Lower leg skin (tissue), 4 donors: ENCODE measurements at regions not wholly inside any gene's neighbourhood (a gene's known extent, or its start where the extent isn't known, plus 50 kb on each side); places are given as distances from the start of the nearest gene placed in this dataset.

Experiments used
- DNase-seq, 2 donors: peaks; one replicate each; pipeline ENCODE4 v3.0.0-alpha.2; 2019; ENCODE audit warnings: low spot score in 2 of 2
- H3K4me3 ChIP-seq: fragments of 200-600 bp; sonication (generic); 2 replicates; pipeline ENCODE4 v1.5.1; 2017; ENCODE audit warnings: mild to moderate bottlenecking, low read depth; ENCODE audit not compliant: poor library complexity, severe bottlenecking
- POLR2A ChIP-seq, 2 donors: fragments of 450-650 bp; IDR thresholded peaks; one replicate each; pipeline ENCODE4 v1.6.1; 2016 to 2017; ENCODE audit warnings: antibody characterized with exemption in 2 of 2, mild to moderate bottlenecking in 1 of 2, moderate library complexity in 1 of 2
- WGBS, 2 donors: methylation state at CpG; one replicate each; pipeline ENCODE4 v1.1.5; 2018; 5-methylcytosine and 5-hydroxymethylcytosine counted together
- intact Hi-C: fragments of 100-400 bp; cut with DNase I; formaldehyde crosslinking; loops from one replicate; pipeline ENCODE4 v1.15.0; 2023; ENCODE audit warnings: low total_unique reads
- TF ChIP-seq, protein P1 (sequence below), 3 donors: fragments of 450-650 bp; IDR thresholded peaks; one replicate each; pipeline ENCODE4 v1.5.1; 2016; ENCODE audit warnings: antibody characterized with exemption in 3 of 3, mild to moderate bottlenecking in 3 of 3, moderate library complexity in 2 of 3

DNA sequence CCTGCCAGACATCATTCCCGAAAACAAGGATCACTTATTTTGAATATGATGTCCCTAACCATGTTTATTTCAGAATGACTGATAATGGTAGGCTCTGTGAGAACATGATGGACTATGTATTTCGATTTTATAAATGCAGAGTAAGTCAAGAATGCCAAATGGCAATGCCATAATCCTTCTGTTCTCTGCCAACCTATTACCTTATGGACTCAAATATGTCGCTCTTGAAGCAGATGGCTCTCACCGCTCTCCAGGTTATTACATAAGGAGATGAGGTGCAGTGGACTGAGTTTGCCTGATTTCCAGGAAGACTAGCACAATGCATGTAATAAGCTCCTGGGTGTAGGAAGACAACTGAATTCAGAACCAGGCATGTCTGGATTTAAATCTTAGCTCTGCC is 227.2 kb downstream of the BTG1 start:
- H3K4me3 ChIP-seq: no peak overlapping the region
- TF ChIP-seq, protein P1, sequence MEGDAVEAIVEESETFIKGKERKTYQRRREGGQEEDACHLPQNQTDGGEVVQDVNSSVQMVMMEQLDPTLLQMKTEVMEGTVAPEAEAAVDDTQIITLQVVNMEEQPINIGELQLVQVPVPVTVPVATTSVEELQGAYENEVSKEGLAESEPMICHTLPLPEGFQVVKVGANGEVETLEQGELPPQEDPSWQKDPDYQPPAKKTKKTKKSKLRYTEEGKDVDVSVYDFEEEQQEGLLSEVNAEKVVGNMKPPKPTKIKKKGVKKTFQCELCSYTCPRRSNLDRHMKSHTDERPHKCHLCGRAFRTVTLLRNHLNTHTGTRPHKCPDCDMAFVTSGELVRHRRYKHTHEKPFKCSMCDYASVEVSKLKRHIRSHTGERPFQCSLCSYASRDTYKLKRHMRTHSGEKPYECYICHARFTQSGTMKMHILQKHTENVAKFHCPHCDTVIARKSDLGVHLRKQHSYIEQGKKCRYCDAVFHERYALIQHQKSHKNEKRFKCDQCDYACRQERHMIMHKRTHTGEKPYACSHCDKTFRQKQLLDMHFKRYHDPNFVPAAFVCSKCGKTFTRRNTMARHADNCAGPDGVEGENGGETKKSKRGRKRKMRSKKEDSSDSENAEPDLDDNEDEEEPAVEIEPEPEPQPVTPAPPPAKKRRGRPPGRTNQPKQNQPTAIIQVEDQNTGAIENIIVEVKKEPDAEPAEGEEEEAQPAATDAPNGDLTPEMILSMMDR (IDR thresholded peaks at IDR 0.05): no peak
- no peak for TF ChIP-seq POLR2A (IDR thresholded peaks at IDR 0.05)
- 77 to 88% methylated on average over 4 of the region's 4 CpGs for WGBS, 2 donors
- intact Hi-C loops: no loop called here
- DNase-seq: no peak

DNA sequence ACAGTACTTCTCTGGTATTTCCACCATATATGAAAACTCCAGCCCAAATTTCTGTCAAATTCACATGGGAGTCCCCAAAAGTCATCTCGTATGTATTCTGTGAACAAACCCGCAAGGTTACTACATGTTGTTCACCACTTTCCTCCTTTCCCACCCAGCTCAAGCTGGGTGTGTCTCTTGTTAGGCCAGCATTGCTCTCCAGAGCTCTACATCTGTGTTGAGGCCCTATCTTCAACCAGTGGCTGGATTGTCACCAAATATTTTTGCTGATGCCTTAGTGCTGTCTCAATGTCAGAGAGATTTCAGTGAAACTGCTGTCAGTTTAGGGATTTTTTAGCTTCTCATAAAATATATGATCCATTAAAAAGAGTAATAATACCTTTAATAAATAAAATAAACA is 230.9 kb downstream of the BTG1 start:
- H3K4me3 ChIP-seq: no peak overlapping the region
- DNase-seq: no peak
- TF ChIP-seq, protein P1 (IDR thresholded peaks at IDR 0.05): no peak
- no peak for TF ChIP-seq POLR2A (IDR thresholded peaks at IDR 0.05)
- intact Hi-C loops: no loop called here
- 67 to 95% methylated on average over 2 of the region's 2 CpGs for WGBS, 2 donors

DNA sequence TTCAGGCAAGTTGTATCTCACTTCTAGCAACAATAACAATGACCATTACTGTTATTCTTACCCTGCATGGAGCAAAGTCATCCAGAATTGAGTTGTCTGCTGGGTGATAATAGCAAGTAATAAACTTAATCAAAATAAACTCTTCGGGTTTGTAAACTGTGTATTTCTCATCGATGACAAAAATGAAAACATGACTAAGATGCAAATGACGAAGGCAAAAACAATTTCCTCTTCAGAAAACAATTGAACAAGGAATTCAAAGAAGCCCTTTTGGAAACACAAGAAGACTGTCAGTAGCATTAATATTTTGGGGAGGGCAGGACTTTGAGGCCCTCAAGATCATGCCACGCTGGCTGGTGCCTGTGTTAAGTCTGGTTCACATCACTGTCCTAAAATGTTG is 232.0 kb downstream of the BTG1 start:
- 85 to 90% methylated on average over 4 of the region's 4 CpGs for WGBS, 2 donors
- H3K4me3 ChIP-seq: no peak overlapping the region
- no peak for DNase-seq
- TF ChIP-seq, protein P1 (IDR thresholded peaks at IDR 0.05): no peak
- TF ChIP-seq POLR2A (IDR thresholded peaks at IDR 0.05): no peak
- intact Hi-C loops: no loop called here

DNA sequence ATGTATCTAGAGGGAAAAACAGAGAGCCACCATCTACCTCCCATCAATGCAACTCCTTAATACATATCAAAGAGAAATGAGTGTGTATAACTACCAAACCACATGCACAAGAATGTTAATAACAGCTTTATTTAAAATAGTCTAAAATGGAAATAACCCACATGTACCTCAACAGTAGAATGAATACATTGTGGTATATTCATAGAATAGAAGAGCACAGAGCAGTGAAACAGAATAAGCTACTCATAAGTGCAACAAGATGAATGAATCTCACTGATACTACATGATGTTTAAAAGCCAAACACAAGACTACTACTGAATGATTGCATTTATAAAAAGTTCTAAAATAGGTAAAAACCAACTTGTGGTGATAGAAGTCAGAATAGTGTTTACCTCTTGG is 232.5 kb downstream of the BTG1 start:
- no peak for DNase-seq

DNA sequence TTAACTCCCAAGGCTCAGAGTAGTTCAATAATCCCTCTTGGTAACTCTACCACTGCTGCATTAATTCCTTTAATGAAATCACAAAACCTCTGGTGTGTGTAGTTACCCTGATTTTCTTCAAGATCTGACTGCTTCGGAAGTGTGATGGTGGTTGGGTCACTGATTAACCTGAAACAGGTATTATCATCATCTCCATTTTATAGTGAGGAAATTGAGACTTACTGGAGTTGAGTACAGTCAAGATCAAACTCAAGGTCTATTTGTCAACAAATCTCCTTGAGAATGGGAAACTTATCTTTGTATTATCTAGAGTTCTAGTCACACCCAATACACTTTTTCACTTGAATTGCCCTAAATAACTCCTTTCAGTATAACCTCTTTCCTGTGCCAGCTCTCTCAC is 233.5 kb downstream of the BTG1 start:
- TF ChIP-seq, protein P1 (IDR thresholded peaks at IDR 0.05): no peak
- no peak for TF ChIP-seq POLR2A (IDR thresholded peaks at IDR 0.05)
- H3K4me3 ChIP-seq: no peak overlapping the region
- DNase-seq: no peak
- intact Hi-C loops: no loop called here
- WGBS, 2 donors: 90 to 100% methylated on average over 1 of the region's 1 CpG

More for the DNA sequence above, 232.5 kb downstream of the BTG1 start:
- intact Hi-C loops: no loop called here
- TF ChIP-seq, protein P1 (IDR thresholded peaks at IDR 0.05): no peak
- TF ChIP-seq POLR2A (IDR thresholded peaks at IDR 0.05): no peak
- no peak overlapping the region for H3K4me3 ChIP-seq

DNA sequence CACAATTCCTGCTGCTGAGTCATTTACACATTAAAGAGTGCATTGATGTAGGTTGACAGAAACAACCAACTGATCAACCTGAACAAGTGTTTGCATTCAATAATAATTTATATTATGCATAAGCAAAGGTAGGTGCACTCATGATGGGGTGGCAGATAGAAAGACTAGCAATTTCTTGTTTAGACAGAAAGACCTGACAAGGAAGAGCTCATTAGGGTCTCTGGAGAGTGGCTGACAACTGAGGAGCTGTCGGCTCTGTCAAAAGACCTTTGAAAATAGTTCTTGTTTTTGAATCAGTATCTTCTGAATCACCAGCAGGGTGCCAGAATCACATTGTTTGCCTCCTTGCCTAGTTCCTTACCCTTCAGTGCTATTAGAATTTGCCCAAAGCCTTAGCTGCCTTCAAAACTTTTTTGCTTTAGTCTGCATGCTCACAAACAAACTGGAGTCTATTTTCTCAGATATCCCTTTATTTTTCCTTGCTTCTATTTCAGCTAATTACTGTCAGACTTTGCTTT is 234.7 kb downstream of the BTG1 start:
- no peak for DNase-seq
- 45 to 64% methylated on average over 1 of the region's 1 CpG for WGBS, 2 donors
- TF ChIP-seq POLR2A (IDR thresholded peaks at IDR 0.05): no peak
- TF ChIP-seq, protein P1 (IDR thresholded peaks at IDR 0.05): no peak
- intact Hi-C loops: no loop called here
- H3K4me3 ChIP-seq: no peak overlapping the region
